SK-N-SH (cell line): ENCODE measurements at regions not wholly inside any gene's neighbourhood (a gene's known extent, or its start where the extent isn't known, plus 50 kb on each side); places are given as distances from the start of the nearest gene placed in this dataset.

Experiments used
- CTCF ChIP-seq: fragments of 200-600 bp; sonication (generic); IDR thresholded peaks from 2 replicates; pipeline ENCODE4 v1.6.1; 2017; ENCODE audit warnings: antibody characterized with exemption, mild to moderate bottlenecking, moderate library complexity
- EP300 ChIP-seq, 2 experiments: IDR thresholded peaks; 2 replicates each; pipeline versions ENCODE4 v1.4.0 to v1.6.1; 2012; ENCODE audit warnings: borderline replicate concordance in 1 of 2, low read depth in 1 of 2, low read length in 1 of 2
- FOXJ3 ChIP-seq: sonication (generic); formaldehyde crosslinking; IDR thresholded peaks from 2 replicates; pipeline ENCODE4 v1.5.1; 2020; ENCODE audit warnings: mild to moderate bottlenecking, missing genetic modification reagents
- POLR2AphosphoS5 ChIP-seq: IDR thresholded peaks from 2 replicates; pipeline ENCODE4 v1.6.1; 2012; ENCODE audit warnings: low read depth, low read length
- RAD21 ChIP-seq: IDR thresholded peaks from 2 replicates; pipeline ENCODE4 v1.6.1; 2012; ENCODE audit warnings: mild to moderate bottlenecking, low read length
- RCOR1 ChIP-seq: fragments of 150-350 bp; IDR thresholded peaks from 2 replicates; pipeline ENCODE4 v1.6.1; 2017; ENCODE audit warnings: antibody characterized with exemption, low read length

- no peak for TF ChIP-seq CTCF
- TF ChIP-seq FOXJ3 (CRISPR knock-in tag): no peak
- TF ChIP-seq RCOR1: no peak
- no peak for TF ChIP-seq EP300 (IDR thresholded peaks at IDR 0.05; ENCODE audit: borderline replicate concordance in 1 of 2, low read depth in 1 of 2, low read length in 1 of 2)
- no peak for TF ChIP-seq POLR2AphosphoS5
- TF ChIP-seq RAD21: no peak
Measured at GRCh38 chr22:22952531-22953280, 65.1 kb downstream of the IGLL5 start.
